ENCODE measurements at regions not wholly inside any gene's neighbourhood (a gene's known extent, or its start where the extent isn't known, plus 50 kb on each side); places are given as distances from the start of the nearest gene placed in this dataset.

GRCh38 chr6:74941424-74941823, 264.4 kb downstream of the COL12A1 start:
- TF ChIP-seq CTCF (IDR thresholded peaks at IDR 0.05) (no peak), EP300 (IDR thresholded peaks at IDR 0.05; ENCODE audit: low read depth) (no peak)

Measured in transverse colon (tissue), 3 donors.